ENCODE measurements at regions not wholly inside any gene's neighbourhood (a gene's known extent, or its start where the extent isn't known, plus 50 kb on each side); places are given as distances from the start of the nearest gene placed in this dataset.

DNA sequence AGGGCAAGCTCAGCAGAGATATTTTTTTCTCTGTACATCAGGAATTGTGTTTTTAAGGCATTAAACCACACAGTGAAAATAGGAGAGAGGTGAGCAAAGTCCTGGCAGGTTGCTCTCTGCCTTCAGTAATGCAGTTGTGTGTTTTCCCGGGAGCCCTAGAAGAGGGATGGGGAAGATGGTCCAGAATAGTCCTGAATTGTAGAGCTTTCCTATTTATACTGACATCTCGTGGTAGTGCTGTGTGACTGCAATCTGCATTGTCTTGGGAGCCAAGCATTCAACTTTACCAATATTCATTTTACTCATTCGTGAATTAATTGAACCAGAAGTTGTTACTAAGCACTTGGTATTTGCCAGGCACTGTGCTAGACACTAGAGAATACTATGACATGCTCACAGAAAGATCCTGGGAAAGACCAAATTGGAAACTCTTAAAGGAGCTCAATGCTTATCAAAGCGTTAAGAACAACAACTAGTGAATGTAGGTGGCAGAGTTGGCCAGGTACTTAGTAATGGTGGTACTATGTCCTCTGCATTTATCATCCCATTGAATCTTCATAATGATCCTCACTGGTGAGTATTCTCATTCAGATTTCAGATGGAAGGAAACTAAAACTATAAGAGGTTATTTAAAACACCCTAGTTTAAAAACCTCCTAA, 214.6 kb downstream of the TRIB2 start:
- DNase-seq (ENCODE audit: low spot score): peak; percentile 17

DNA sequence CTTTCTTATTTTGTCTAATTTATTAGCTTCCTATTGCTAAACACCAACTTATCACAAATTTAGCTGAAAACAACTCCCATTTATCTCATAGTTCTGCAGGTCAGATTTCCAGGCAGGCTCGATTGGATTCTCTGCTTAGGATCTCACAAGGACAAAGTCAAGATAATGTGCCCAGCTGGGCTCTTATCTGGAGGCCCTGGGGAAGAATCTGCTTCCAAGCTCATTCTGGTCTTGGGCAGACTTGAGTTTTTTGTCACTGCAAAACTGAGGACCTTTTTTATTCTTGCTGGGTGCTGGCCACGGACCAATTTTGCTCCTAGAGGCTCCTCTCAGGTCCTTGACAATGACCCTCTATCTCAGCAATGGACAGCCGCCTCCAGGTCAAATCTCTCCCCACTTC, 215.5 kb downstream of the TRIB2 start:
- DNase-seq (ENCODE audit: low spot score): no peak

DNA sequence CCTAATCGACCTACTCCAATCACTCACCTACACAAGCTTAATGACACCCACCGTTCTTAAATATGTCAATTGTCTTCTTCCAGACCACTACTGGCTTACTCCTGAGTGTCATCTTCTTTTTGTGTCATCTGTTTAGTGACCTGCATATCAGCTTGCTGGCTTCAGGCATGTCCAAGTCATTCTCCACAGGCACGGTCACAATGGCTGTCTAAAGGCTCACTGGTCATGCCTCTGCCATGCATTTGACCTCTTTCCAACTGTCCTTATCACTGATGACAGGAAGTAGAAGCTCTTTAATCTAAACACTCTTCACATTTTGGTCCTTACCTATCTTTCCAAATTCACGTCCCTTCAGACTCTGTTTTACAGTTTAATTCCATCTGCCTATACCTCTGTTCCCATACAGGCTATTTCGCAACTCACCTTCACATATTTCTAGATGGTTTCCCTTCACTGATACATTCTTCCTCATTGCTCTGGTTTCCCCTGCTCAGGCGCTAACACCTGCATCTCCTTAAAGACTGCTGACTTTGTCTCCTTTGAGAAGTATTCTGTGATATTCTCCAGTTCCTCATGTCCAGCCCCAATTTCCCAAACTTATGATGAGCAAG, 217.5 kb downstream of the TRIB2 start:
- DNase-seq (ENCODE audit: low spot score): no peak

DNA sequence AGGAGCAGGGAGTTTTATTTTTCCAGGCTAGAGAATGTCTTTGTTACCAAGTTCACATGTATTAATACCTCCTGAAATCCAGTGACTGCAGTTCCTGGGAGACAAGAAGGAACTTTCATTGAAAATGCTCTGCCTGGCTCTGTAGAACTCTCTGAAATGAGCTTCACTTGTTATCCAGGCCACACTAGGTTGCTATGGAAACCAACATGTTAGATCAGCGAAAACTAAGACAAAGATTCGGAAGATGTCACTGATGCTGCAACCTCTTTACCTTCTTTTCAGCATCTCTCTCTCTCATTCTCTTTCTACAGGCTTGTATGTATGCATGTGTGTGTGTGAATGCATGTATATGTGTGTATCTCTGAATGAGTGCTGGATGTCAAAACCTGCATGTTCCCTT, 218.5 kb downstream of the TRIB2 start:
- no peak for DNase-seq (ENCODE audit: low spot score)

DNA sequence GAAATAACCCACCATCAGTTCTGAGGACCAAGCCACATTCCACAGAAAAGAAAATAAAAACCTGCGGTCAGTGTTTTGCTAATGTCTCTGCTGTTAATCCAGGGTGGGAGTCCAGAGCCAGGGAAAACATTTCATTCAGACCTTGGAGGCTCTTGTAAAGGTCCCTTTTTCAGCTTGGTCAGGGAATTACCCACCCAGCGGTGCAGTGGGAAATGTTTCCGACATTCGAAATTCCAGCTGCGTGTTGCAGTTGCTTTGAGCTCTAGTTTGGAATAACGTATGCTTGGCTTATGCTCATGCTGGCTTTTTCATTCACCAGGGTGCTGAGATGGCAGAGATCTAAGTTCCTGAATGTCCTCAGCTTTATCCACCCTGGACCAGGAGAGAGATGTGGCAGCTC, 219.1 kb downstream of the TRIB2 start:
- DNase-seq (ENCODE audit: low spot score): no peak

DNA sequence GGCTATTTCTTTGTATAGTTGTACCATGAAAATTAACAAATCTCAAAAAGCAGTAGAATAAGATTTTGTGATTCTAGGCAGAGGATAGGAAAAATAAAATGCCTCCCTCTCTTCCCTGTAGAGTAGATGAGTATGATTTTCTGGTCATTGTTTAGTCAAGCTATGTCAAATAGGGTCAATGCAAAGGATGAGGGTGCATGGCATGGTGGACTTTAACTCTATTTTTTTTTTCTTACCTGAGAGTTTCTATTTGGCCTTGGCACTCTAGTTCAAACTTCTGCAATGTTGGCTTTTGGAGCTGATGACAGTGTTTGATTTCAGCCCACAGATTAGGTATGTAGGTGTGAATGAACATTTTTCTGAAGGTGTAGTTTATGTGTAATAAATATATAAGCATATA, 224.5 kb downstream of the TRIB2 start:
- no peak for DNase-seq (ENCODE audit: low spot score)

DNA sequence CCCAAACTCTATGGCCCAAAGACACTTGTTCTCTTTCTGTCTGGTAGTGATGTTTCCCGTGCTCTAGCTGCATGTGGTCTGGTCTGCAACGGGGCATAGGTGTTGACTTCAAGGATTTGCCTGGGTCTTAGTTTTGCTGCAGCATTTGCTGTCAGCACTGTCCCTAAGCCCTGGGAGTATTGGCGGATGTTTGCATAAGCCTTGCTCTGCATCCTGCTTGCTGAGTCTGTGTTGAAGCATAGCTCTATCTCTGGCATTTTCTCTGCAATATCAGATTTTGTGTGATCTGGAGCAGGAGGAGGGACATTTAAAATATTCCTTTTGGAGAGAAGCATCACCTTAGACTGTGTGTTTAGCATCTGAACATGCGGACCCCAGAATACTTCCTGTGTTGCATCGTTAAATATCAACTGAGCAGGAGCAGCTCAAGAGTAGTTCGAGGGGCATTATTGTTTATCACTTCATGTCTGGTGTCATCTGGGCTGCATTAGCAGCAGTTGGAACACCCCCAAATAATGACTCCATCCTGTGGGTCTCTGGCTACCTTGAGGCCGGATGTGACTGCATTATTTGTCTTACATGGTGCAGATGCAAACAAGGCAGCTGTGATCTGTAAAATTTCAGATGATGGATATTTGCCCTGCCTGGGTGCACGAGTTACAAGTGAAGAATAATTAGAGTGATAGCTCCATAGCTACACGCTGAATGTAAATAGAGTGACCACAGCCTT, 231.7 kb downstream of the TRIB2 start:
- no peak for DNase-seq (ENCODE audit: low spot score)

DNA sequence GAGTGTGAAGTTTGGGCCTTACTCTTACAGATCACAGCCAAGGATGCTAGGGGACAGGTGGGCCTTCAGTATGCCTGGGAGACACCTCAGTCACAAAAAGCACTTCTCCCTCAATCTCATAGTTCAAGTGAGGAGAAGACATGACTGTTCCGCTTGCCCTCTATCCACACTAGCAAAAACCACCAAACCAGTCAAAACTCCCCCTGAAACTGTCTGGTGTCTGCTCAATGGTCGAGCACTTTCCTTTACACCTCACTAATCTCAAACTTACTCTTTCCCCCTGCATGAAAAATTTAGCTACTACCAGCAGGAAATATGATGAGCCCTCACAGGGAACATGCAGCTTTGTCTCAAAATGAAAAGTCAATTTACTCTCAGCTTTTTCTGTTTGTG, 232.2 kb downstream of the TRIB2 start:
- peak; percentile 61 for DNase-seq (ENCODE audit: low spot score)

DNA sequence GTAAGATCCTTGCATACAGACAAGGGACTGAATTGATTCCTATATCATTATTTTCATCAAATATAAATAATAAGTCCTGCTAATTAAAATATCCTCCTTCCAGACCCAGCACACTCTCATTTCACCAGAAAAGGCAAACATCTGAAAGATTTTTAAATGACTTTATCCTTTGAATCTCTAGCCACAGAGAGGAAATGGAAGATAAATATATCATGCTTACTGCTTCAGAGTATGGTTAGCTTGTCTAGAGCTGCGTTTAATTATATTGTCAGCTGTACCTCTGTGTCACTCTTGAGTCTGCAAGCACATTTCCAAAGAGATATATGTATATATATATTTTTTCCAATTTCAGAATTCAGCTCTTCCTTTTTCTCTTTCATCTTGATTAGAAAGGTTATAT, 232.7 kb downstream of the TRIB2 start:
- no peak for DNase-seq (ENCODE audit: low spot score)

DNA sequence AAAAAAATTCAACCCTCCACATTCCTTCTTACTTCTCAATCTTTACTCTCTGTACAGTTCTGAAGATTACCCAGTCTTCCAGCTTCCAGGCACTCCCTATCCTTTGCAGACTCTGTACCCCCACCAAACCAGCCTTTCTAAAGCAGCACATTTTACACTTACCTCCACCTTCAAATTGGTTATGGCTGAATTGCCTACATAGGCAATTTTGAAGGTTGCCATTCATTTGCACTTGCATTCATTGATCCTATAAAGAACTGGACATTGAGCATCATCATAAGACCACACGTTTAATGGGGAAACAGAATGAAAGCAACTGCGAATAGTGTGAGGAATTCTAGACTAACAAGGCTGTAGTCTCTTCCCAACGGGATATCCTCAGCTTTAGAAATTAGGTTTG, 233.4 kb downstream of the TRIB2 start:
- no peak for DNase-seq (ENCODE audit: low spot score)

DNA sequence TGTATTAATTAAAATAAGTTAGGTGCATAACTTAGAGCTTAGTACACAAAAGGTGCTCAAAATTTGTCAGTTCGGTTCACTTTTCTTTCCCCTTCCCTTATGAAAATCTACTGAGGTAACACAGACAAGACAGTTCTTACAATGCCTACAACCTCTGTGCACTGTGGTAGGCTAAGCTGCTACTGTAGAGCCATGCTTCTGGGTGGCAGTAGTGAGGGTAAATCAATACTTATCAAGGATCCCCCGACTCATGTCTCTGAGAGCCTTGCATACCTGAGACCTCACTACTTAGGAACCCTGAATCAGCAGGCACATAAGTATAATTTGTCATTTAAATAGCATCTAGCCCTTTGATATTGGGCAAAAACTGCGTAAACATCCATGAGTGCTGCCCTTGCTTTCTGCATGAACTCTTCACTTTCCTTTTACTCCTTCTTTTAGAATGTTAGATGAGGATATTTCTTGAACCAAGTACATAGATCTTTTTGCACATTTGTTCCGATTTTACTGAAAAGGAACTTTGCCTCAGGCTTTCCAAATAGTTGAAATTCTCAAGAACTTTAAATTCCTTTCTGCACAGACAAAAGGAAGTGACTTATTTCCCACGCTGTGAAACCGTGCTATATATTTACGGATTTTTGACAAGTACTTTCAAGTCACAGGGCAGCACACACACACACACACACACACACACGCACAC, 234.4 kb downstream of the TRIB2 start:
- no peak for DNase-seq (ENCODE audit: low spot score)

DNA sequence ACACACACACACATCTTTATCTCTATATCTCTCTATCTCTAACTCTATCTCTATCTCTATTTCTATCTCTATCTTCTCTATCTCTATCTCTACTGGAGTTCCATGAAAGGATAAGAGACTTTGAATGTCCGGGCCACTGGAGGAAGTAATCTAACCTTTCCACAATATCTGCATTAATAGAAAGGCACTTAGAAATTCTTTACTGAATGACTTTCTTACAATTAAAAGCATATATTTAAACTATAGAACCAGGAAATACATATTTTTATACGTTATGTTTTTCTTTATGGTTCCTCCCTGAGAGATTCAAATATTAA, 234.9 kb downstream of the TRIB2 start:
- DNase-seq (ENCODE audit: low spot score): no peak

DNA sequence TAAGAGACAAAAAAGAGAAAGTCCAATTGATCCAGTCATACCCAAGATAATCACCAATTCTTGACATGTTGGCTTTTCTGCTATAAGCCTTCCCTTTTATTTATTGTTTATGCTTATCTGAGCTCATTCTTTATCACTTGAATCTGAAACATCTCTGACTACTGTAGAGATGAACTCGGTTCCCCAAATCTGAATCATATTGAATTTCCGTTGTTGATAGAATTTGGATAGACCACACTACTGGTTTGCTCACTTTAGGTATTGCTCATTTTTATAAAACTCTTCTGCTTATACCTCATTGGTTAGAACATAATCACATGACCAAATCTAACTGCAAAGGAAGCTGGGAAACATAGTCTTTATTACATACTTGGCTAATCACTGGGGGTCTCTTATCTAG, 236.9 kb downstream of the TRIB2 start:
- DNase-seq (ENCODE audit: low spot score): no peak

DNA sequence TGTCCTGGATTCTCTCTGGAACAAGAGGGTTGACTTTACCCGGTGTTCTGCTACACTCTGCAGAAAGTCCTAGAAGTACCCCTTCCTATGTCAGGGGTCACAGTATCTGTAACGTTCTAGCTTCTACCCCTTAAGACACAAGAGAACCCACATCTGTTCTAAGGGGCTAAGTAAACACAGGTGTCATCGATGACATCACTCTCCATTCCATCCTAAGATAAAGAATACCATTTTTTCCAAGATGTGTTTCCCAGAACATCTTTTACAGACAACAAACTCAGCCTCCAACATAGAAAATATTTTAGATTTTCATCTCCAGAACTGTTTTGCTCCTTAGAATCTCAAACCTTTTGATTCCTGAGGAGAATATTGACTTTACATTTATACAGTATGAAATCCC, 239.1 kb downstream of the TRIB2 start:
- DNase-seq (ENCODE audit: low spot score): no peak

DNA sequence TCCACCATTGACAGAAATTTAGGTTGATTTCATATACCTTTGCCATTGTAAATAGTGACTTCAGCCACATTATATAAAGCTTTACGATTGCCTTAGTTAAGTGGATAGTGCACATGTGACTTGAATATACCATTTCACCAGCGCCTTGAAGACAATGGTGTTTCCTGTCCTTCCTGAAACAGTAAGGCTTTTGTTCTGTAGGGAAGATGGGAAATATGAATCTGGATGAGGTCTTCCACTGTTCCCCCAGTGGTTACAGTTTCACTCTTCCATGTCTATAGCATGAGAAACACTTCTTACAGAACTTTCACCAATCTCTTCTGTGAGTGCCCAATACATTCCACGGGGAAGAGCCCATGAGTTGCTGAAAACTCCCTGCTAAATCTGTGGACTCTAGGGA, 240.5 kb downstream of the TRIB2 start:
- DNase-seq (ENCODE audit: low spot score): no peak

DNA sequence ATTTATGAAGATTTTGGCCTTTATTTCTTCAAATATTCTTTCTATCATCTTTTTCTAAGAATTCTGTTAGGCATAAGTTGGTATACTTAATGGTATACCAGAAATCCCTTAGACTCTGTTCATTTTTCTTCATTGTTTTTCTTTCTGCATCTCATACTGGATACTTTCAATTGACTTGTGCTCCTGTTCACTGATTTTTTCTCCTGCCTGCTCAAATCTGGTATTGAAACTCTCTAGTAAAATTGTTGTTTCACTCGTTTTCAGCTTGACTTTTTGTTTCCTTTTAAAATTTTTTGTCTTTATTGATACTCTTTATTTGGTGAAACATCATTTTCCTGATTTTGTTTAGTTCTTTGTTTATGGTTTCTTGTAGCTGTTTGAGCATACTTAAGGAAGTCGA, 243.2 kb downstream of the TRIB2 start:
- no peak for DNase-seq (ENCODE audit: low spot score)

DNA sequence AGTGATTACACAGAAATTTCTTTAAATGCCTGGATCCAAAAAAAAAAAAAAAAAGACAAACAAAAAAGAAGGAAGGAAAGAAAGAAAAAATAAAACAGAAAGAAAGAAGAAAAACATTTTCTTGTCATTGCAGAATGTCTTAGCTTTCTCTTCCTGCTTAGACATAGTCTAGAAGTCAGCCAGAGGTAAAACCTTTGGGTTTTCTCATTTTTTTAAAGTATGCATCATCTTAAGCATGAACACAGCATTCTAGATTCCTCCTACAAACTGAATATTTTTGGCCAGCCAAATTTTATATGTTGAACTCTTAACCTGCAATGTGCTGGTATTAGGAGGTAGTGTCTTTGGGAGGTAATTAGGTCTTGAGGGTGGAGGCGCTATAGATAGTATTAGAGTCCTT, 243.9 kb downstream of the TRIB2 start:
- DNase-seq (ENCODE audit: low spot score): no peak

DNA sequence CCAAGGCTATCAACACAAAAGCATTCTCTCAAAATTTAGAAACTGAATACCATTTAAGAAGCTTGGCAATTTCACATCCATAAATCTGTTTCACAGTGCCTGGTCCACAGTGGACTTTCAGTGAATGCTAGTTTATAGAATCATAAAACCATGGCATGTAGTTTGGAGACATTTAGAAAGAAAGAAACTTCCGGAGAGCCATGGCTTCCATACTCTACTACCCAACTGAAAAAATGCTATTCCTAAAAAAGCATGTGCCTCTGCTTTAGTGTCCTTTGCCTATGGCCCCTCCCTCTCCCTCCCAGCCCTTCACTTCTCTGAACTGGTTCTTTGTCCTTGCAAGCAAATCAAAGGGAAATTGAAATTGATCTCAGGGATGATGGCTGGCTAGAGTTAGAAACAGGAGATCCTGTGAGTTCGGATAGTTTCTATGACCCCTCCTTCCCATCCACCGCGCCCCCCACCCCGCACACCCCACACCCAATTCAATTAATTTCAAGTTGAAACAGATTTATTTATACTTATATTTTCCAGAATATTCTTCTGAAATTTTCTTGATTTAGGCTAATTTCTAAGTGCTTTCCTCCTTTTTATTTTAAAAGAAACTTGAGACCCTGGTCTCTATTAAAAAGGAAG, 248.3 kb downstream of the TRIB2 start:
- DNase-seq (ENCODE audit: low spot score): no peak

DNA sequence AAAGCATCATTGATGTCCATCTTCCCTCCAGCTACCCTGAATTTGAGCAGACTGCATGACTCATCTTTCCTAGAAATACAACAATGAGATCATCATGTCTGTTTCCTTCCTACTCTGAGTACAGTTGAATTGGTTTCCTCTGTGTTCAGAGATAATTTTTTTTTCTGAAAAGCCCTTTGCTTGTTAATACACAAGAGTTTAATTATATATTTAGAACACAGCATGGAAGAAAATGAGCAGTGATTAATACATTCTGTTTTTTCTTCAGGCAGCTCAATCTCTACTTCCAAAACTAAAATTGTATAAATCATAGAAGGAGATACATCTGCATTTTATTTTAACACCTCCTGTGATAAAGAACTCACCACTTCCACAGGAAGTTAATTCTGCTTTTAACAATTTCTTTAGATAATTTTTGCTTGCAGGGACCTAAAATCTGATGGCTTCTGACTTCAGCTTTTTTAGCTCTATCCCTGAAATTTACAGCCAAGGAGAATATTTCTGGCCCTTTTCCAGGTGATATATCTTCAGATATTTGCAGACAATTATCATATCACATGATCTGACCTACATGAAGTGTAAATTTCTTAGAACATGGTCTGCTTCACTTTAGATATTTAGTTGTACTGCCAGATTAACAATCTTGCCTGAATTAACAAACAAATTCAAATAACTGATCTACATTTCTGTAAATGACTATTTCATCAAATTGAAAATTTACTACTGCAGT, 249.0 kb downstream of the TRIB2 start:
- peak; percentile 66 for DNase-seq (ENCODE audit: low spot score)

DNA sequence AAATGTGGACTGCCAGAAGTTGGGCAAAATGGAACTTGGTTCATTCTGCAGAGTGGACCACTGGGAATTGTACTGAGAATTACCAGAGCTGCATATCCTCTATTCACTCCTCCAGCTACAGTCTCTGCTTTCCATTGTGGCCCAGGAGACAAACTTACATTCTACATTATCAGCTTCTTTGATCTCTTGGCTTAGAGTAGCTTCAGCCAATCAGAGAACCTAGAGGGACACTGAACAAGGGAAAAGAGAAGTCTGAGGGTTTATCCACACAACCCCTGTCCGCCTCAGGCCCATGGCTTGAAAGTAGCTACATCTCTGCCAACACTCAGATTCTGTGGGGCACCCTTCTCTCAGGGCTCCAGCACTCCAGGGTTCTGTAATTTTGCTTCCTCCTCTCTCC, 251.1 kb downstream of the TRIB2 start:
- DNase-seq (ENCODE audit: low spot score): no peak

DNA sequence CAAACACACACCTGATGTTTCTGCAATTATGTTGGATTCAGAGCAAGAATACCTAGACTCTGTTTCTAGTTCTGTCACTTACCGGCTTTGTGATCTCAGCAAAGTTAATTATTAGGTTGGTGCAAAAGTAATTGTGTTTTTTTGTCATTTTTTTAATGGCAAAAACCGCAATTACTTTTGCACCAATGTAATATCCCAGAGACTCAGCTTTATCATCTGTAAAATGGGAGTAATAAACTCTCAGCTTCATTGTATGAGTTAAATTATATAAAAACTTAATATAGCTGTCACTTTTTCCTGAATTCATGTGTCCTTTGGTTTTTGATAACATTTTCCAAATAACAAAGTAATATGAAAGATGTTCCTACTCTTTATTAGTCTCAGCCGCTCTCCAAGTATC, 251.7 kb downstream of the TRIB2 start:
- no peak for DNase-seq (ENCODE audit: low spot score)

DNA sequence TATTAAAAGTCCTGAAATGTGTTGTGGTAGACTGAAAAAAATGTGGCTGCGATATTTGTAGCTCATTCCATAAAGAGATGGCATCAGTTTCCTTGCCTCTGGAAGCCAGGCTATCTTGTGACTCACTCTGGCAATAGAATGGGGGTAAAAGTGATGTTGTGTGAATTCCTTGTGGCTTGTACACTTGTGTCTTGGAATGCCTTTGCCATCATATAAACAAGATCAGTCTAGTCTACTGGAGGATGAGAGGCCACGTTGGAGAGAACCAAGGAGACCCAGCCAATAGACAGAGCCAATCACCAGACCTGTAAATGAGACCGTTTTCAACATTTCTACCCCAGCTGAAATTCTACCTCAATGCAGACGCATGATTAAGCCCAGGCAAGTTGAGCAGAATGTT, 254.1 kb downstream of the TRIB2 start:
- DNase-seq (ENCODE audit: low spot score): no peak

Data from activated CD4-positive, alpha-beta T cell treated with anti-CD3 and anti-CD28 coated beads, Interleukin-2, Interleukin-4, amounts not matched to agents 100 ng/mL and 50 ng/mL, durations not matched to agents 16 hours and 8 hours (primary cell).